ENCODE measurements at regions not wholly inside any gene's neighbourhood (a gene's known extent, or its start where the extent isn't known, plus 50 kb on each side); places are given as distances from the start of the nearest gene placed in this dataset.

- POLR2A ChIA-PET (ENCODE audit: unreplicated experiment) = no interaction called here
Measured at GRCh38 chr4:181741513-181741912, 501.7 kb upstream of the TENM3 start.

More at GRCh38 chr4:181741513-181741912, 501.7 kb upstream of the TENM3 start:
- H4K20me1 ChIP-seq (ENCODE audit: insufficient read depth, low read length) = no peaks in the 10 kb centered on the region
- H2AK5ac ChIP-seq (ENCODE audit: low read depth, low read length) = no peak overlapping the region
- in situ Hi-C loops (cut with MboI; ENCODE audit: low sequenced_read_pairs) (no loop called here), dilution Hi-C loops (cut with HindIII; ENCODE audit: low sequenced_read_pairs, unreplicated experiment) (no loop called here), intact Hi-C loops (cut with micrococcal nuclease) (no loop called here)
- no TSS peak for BruUV-seq (replicated peaks)
- no peak overlapping the region for H2BK120ac ChIP-seq (ENCODE audit: low read depth, low read length)
- no CpG with 5 or more reads among the region's 6 CpGs for WGBS, 2 experiments (ENCODE audit: extremely low coverage in 2 of 2, insufficient read length in 1 of 2)
- H2BK15ac ChIP-seq (ENCODE audit: low read depth, low read length) = no peak overlapping the region
- H3K9me3 ChIP-seq (ENCODE audit: control insufficient read depth, insufficient read depth, low read length) = no peaks in the 10 kb centered on the region
- no peak overlapping the region for H2BK20ac ChIP-seq (ENCODE audit: low read depth, low read length)
- H3K4ac ChIP-seq (ENCODE audit: low read depth, low read length) = no peak overlapping the region
- no peak overlapping the region for H3K27ac ChIP-seq (ENCODE audit: insufficient read depth, low read length)
- no peaks in the 10 kb centered on the region for H3K36me3 ChIP-seq (ENCODE audit: control insufficient read depth, insufficient read depth, low read length)
- ATAC-seq (ENCODE audit: low read depth) (no peak), DNase-seq (no peak)
- no peak overlapping the region for H4K91ac ChIP-seq (ENCODE audit: insufficient read depth, low read depth, low read length)
- H3K27me3 ChIP-seq (ENCODE audit: control insufficient read depth, insufficient read depth, low read length) = no peaks in the 10 kb centered on the region
- TF ChIP-seq BHLHE40 (IDR thresholded peaks at IDR 0.05; ENCODE audit: low read depth, low read length) = no peak
- H3K4me2 ChIP-seq (ENCODE audit: low read depth, low read length) = no peak overlapping the region
- H3K14ac ChIP-seq (replicated peaks; ENCODE audit: low read depth, low read length) = no peak overlapping the region
- H3K4me1 ChIP-seq (ENCODE audit: control insufficient read depth, insufficient read depth, low read length) = no peaks in the 10 kb centered on the region
- no peak overlapping the region for H3K18ac ChIP-seq (ENCODE audit: low read depth, low read length)
- no peak overlapping the region for H2AK9ac ChIP-seq (replicated peaks; ENCODE audit: low read depth, low read length, poor library complexity)
- H3K56ac ChIP-seq (ENCODE audit: extremely low read depth, insufficient read depth, low read length) = no peak overlapping the region
- no peak overlapping the region for H2AFZ ChIP-seq (replicated peaks; ENCODE audit: low read length, poor library complexity)
- H3K79me1 ChIP-seq (ENCODE audit: low read depth in 1 of 2, low read length in 2 of 2) = no peaks in the 10 kb centered on the region
- H2BK5ac ChIP-seq (ENCODE audit: low read depth, low read length, poor library complexity, severe bottlenecking) = no peak overlapping the region
- no peak overlapping the region for H3K23ac ChIP-seq (ENCODE audit: low read depth, low read length)
- H3K4me3 ChIP-seq (ENCODE audit: insufficient read depth, low read depth, low read length) = no peak overlapping the region
- no peak overlapping the region for H4K5ac ChIP-seq (ENCODE audit: low read depth, low read length)
- H3K9ac ChIP-seq (ENCODE audit: low read depth, low read length) = no peak overlapping the region
- no peaks in the 10 kb centered on the region for H3K9me1 ChIP-seq (ENCODE audit: insufficient read depth, low read length)
- CTCF ChIA-PET = no interaction called here
- no peak overlapping the region for H4K8ac ChIP-seq (ENCODE audit: low read depth in 2 of 2, low read length in 2 of 2)

Measured in IMR-90 (cell line).